AG09309 (cell line): ENCODE measurements at regions not wholly inside any gene's neighbourhood (a gene's known extent, or its start where the extent isn't known, plus 50 kb on each side); places are given as distances from the start of the nearest gene placed in this dataset.

Experiments used
- DNase-seq: peaks from one replicate; pipeline ENCODE4 v3.0.0-alpha.2; 2010; ENCODE audit warnings: low read depth
- H3K4me3 ChIP-seq: 2 replicates; pipeline ENCODE4 v1.5.1; 2011; ENCODE audit warnings: mild to moderate bottlenecking, low read depth, low read length, moderate library complexity; ENCODE audit not compliant: control insufficient read depth
- TF ChIP-seq, protein P1 (sequence below): IDR thresholded peaks from 2 replicates; pipeline ENCODE4 v1.5.1; 2011; ENCODE audit warnings: mild to moderate bottlenecking, low read depth, low read length, inconsistent platforms; ENCODE audit not compliant: insufficient read depth, control insufficient read depth; ENCODE audit errors: missing control alignments

DNA sequence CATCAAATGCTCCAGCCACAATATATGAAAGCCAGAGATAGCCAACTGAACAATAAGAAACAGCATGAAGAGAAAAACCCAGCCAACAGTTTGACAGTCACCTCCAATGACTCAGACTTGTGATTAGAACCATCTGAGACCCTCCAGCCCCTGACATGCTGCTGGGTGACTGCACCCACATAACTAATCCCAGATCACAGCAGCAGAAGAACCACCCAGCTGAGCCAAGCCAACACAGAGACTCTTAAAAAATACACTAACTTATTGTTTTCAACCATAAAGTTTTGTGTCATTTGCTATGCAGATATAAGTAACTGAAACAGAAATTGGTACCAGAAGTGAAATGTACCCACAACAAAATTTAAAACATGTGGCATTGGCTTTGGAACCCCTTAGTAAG, 314.3 kb upstream of the DYNLRB2 start:
- TF ChIP-seq, protein P1, sequence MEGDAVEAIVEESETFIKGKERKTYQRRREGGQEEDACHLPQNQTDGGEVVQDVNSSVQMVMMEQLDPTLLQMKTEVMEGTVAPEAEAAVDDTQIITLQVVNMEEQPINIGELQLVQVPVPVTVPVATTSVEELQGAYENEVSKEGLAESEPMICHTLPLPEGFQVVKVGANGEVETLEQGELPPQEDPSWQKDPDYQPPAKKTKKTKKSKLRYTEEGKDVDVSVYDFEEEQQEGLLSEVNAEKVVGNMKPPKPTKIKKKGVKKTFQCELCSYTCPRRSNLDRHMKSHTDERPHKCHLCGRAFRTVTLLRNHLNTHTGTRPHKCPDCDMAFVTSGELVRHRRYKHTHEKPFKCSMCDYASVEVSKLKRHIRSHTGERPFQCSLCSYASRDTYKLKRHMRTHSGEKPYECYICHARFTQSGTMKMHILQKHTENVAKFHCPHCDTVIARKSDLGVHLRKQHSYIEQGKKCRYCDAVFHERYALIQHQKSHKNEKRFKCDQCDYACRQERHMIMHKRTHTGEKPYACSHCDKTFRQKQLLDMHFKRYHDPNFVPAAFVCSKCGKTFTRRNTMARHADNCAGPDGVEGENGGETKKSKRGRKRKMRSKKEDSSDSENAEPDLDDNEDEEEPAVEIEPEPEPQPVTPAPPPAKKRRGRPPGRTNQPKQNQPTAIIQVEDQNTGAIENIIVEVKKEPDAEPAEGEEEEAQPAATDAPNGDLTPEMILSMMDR: no peak
- H3K4me3 ChIP-seq: no peak overlapping the region
- no peak for DNase-seq

- DNase-seq: no peak
- TF ChIP-seq, protein P1: no peak
Measured at GRCh38 chr16:80210787-80211186, 330.0 kb upstream of the DYNLRB2 start.

DNA sequence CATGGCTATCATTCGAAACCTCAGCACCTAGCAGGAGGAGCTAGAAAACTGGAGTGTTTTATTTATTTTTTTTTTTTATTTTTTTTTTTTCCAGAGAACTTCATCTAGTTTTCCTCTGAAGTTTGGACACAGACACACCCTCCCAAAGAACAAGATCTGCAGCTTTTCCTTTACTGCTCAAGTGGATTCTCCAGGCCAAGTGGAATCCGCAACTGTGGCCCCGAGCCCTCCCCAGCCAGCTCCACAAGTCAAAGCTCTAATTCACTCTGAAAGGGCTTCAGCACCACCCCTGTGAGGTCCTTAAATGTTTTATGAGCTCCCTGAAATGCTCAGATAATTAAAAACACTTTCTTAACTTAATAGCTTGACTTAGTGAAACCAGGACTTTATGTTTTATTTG, 332.1 kb upstream of the DYNLRB2 start:
- no peak overlapping the region for H3K4me3 ChIP-seq
- DNase-seq: no peak
- TF ChIP-seq, protein P1: no peak

More at GRCh38 chr16:80210787-80211186, 330.0 kb upstream of the DYNLRB2 start:
- no peak overlapping the region for H3K4me3 ChIP-seq

DNA sequence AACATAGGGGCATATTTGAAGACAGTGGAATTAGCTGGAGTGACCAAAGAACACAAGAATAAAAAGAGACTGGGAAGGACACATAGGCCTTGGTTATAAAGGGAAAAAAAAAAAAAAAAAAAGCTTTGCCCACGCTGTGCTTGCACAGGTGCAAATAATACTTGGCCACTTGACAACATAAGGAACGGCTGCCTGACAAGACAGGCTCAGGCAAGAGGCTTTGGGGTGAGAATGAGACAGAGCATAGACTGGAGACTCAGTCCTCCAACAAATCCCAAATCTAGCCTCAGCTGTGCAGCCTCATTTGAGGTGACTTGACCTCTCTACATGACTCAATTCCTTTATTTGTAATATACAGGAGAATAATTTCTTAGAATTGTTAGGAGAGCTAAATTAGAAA, 332.8 kb upstream of the DYNLRB2 start:
- TF ChIP-seq, protein P1: no peak
- no peak for DNase-seq
- no peak overlapping the region for H3K4me3 ChIP-seq

DNA sequence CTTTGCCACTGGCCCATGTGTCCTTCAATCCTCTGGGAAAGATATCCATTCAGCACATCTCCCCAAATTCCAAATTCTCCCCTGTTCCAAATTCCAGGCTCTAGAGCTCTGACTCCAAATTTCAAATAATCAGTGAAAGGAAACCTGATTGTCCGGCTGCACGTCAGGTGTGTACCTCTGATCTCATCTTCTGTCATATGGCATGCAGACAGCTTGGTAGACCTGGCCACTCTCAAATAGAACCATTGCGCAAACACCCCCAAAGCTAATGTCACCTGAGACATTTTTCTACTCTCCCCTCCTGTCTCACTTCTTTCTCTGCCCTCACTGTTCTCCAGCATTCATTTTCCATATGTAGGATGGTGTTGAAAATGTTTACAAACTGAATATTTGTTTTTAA, 337.0 kb upstream of the DYNLRB2 start:
- TF ChIP-seq, protein P1: no peak
- no peak overlapping the region for H3K4me3 ChIP-seq
- no peak for DNase-seq

- DNase-seq: no peak
- TF ChIP-seq, protein P1: no peak
- no peak overlapping the region for H3K4me3 ChIP-seq
Measured at GRCh38 chr16:80202831-80203413, 337.9 kb upstream of the DYNLRB2 start.

GRCh38 chr16:80200079-80200478, 340.7 kb upstream of the DYNLRB2 start:
- TF ChIP-seq, protein P1: no peak
- no peak overlapping the region for H3K4me3 ChIP-seq
- no peak for DNase-seq
